LNCAP (cell line): ENCODE measurements at regions not wholly inside any gene's neighbourhood (a gene's known extent, or its start where the extent isn't known, plus 50 kb on each side); places are given as distances from the start of the nearest gene placed in this dataset.

Experiments
- TF ChIP-seq, protein P1 (sequence below): fragments of 450-650 bp; IDR thresholded peaks from 2 replicates; pipeline ENCODE4 v1.5.1; 2017; ENCODE audit warnings: mild to moderate bottlenecking

- TF ChIP-seq, protein P1, sequence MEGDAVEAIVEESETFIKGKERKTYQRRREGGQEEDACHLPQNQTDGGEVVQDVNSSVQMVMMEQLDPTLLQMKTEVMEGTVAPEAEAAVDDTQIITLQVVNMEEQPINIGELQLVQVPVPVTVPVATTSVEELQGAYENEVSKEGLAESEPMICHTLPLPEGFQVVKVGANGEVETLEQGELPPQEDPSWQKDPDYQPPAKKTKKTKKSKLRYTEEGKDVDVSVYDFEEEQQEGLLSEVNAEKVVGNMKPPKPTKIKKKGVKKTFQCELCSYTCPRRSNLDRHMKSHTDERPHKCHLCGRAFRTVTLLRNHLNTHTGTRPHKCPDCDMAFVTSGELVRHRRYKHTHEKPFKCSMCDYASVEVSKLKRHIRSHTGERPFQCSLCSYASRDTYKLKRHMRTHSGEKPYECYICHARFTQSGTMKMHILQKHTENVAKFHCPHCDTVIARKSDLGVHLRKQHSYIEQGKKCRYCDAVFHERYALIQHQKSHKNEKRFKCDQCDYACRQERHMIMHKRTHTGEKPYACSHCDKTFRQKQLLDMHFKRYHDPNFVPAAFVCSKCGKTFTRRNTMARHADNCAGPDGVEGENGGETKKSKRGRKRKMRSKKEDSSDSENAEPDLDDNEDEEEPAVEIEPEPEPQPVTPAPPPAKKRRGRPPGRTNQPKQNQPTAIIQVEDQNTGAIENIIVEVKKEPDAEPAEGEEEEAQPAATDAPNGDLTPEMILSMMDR: no peak
These were observed 415.6 kb downstream of the GJA1 start for GRCh38 chr6:121851056-121851455.

- TF ChIP-seq, protein P1: no peak
These were observed 418.2 kb downstream of the GJA1 start for GRCh38 chr6:121853686-121854085.

- TF ChIP-seq, protein P1: no peak
These were observed 420.1 kb downstream of the GJA1 start for GRCh38 chr6:121855521-121855920.

- TF ChIP-seq, protein P1: no peak
These were observed 420.9 kb downstream of the GJA1 start for GRCh38 chr6:121856296-121856695.

GRCh38 chr6:121857551-121857950 is 422.1 kb downstream of the GJA1 start:
- TF ChIP-seq, protein P1: no peak

DNA sequence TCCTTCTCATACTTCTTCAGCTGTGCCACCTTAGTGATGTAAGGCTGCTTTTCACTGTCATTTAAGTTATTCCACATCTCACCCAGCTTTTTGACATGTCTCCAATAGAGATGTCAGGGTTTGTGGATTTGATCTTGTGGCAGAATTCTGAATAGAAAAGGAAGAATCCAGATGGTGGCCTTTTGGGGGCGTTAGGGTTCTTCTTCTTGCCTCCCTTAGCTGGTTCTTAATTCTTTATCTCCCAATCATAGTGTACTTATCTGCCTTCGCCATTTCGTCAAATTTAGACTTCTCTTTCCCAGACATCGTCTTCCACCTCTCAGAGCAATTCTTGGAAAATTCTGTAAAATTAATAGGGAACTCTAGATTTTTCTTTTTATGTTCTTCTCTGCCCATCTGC is 422.9 kb downstream of the GJA1 start:
- TF ChIP-seq, protein P1: no peak

DNA sequence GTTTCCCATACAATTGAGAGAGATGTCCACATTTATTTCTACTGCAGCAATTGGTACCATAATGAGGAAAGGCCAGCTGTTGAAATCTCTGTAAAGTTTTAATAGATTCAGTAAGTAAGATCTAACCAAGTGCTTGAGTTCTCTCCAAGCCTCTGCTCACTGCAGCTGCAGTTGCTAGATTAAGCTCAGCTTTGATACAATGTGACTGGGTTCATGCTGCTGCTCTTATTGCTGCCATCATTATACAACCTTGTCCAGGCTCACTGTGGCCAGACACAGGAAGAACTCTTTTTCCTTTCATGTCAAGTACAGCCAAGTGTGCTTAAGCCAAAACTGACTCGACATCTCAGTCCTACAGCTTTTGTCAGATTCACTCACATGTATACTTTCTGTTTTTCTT is 423.5 kb downstream of the GJA1 start:
- TF ChIP-seq, protein P1: no peak

- TF ChIP-seq, protein P1: no peak
These were observed 430.4 kb downstream of the GJA1 start for GRCh38 chr6:121865811-121866210.
